Left forelimb (tissue), 1 donor: ENCODE measurements at regions not wholly inside any gene's neighbourhood (a gene's known extent, or its start where the extent isn't known, plus 50 kb on each side); places are given as distances from the start of the nearest gene placed in this dataset.

ENCODE experiments used
- DNase-seq: peaks from one replicate; pipeline ENCODE4 v3.0.0-alpha.2; 2018; ENCODE audit warnings: low spot score

DNA sequence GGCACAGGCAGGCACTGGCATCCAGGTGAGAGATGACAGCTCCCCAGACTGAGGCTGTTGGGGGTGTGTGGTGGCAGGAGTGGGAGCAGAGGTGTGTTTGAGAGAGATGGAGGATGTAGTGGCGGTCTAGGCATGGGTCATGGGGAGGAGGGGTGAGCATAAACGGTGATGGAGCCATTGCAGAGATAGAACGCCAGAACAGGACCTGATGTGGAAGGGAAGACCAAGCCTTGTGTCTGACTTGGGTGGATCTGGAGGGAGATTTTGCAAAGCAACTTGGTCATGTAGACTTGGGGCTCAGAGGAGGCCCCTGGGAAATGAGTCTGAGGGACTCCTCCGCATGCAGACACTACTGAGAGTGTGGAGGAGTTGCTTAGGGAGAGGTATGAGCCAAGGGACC lies 50.0 kb upstream of the CLDN5 start:
- DNase-seq, result no peak

DNA sequence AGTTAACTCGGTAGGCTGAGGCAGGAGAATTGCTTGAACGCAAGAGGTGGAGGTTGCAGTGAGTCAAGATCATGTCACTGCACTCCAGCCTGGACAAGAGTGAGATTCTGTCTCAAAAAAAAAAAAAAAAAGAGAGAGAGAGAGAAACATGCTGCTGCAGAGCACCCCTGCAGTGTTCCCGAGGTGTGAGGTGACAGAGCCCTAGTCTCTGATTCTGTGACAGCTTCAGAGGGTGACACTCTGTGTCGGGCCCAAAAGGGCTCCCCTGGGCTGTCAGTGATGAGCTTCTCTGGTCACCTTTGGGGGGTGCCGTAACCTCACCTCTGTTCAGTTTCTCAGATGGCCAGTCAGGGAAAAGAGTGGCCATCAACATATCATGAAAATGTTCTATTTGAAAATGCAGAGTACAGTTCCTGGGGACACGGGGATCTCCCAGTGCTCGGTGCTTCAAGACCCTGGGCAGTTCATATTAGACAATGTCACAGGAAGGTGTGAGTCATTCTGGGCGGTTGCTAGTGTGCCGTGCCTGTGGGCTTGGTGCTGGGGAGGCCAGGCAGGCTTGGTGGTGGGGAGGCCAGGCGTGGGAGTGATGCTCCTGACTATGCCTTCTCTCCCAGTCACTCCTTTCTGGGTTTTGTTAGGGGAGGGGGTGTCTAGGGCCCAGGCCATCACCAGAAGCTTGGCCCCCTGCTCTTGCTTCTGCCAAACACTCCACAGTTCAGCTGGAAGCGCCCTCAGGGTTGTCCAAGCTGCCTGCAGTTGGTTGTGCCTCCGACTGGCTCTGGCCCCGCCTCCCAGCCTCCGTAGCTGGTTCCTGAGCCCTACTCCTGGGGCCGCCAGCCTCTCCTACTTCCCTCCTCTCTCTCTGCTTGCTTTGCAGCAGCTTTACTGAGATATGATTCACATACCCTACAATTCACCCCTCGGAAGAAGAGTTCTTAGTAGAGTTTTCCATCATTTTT lies 52.5 kb upstream of the CLDN5 start:
- DNase-seq, result no peak

DNA sequence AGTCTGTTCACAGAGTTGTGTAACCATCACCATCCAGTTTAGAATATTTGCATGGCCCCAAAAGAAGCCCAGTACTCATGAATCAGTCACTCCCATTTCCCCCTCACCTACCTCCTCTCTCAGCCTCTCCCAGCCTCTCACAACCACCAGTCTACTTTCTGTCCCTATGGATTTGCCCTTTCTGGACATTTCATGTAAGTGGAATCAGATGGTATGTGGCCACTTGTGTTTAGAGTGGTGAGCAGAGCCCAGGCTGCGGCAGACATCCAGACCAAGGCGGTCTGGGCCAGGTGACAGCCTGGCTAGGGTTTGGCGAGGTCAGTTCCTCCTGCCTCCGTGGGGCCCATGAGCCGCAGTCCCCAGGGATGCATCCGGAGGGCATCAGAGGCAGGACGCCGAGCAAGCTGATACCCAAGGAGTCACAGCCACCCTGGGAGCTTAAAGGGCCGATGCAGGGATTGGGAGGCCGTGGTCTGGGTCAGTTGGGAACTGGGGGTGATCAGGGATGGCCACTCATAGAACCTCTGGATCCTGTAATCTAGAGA lies 53.3 kb upstream of the CLDN5 start:
- DNase-seq, result no peak

DNA sequence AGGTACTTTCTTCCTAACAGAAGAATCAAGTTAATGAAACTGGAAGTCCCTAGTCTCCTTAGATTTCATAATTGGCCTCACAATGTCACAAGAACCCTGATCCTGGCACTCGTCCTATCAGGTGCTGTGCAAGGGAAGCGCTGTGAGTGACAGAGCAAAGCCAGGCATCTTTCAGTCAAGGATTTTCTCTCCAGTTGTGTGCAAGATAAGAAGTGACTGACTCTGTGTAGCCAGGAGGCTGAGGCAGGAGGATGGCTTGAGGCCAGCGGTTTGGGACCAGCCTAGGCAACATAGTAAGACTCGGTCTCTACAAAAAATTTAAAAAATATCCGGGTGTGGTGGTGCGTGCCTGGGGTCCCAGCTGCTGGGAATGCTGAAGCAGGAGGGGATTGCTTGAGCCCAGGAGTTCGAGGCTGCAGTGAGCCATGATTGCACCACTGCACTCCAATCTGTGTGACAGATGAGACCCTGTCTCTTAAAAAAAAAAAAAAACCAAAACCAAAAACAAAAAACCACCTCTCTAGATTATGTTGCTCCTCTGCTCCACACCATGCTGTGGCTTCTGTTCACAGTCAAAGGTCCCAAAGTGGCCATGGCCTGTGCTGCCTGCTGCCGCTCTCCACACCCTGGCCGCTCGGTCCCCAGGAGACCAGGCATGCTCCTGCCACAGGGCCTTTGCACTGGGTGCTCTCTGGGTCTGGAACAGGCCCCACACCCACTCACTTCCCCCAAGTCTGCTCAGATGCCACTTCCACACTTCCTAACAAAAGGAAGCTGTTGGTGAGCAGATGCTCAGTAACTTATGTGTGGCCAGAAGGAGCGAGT lies 54.2 kb upstream of the CLDN5 start:
- DNase-seq, result no peak

DNA sequence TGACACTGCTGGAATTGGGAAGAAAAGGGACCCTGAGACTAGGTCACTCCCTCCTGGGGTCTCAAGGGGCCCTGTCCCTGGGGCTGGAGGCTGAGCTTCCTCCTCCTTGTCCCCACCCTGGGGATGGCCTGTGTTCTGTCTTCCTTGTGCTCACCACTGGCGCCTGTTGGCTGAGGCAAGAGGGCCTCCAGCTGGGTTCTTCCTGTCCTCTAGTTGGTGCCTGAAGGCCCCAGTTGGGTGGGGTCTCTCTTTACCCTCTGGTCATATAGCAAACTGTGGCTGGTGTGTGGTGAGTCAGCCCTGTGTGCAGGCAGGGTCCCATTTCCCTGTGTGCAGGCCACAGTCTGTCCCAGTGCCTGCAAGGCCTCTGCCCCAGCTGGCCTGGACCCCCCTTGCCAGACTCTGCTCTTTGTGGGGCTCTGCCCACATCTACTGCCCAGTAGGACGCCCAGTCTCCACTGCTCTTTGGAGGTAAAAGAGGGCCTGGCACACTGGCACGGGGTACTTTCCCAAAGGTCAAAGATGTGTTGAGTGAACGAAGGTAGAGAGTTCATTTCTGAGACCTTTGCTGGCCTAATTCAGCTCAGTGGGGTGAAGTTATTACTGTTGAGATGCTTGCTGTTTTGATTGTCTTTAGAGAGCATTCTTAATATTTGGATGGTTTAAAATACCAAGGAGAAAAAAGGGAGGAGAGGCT lies 55.1 kb upstream of the CLDN5 start:
- no peak for DNase-seq

DNA sequence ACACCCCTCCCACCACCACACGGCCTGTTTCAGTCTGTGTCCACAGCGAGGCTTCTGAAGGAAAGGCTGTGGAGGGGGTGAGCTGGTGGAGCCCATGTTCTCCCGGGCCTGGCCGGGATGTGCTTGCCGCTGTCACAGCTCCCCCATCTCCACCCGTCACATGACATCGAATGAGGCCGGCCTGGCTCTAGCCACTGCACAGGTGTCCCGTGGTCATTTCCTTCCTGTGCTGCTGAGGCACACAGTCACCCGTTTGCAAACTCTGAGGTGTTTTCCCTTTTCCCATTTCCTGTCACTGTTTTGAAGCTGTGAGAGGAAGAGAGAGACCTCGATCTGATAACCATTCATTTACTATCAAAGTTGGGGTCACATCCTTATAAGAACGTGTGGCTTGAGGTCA lies 55.7 kb upstream of the CLDN5 start:
- DNase-seq, result no peak

DNA sequence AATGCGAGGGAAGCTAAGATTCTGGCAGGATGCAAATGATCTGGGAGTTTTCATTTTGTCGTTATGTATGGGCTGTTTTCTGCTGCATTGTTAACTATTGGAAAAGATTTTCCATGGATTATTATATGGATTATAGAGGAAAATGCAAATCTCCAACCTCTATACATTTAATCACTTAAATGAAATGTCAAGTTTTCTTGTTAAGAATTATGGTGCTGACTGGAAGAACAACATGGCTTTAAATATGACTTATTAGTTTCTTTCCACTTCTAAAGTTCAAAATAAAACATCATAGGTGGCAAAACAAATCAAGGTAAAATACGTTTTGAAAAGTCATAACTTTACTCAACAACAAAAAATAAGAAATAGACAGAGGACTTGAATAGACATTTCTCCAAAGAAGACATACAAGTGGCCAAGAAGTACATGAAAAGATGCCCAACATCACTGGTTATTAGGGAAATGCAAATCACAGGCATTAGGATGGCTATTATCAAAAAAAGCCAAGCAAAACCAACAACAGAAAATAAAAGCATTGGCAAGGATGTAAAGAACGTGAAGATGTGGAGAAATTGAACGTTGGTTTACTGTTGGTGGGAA lies 56.2 kb upstream of the CLDN5 start:
- DNase-seq, result no peak

DNA sequence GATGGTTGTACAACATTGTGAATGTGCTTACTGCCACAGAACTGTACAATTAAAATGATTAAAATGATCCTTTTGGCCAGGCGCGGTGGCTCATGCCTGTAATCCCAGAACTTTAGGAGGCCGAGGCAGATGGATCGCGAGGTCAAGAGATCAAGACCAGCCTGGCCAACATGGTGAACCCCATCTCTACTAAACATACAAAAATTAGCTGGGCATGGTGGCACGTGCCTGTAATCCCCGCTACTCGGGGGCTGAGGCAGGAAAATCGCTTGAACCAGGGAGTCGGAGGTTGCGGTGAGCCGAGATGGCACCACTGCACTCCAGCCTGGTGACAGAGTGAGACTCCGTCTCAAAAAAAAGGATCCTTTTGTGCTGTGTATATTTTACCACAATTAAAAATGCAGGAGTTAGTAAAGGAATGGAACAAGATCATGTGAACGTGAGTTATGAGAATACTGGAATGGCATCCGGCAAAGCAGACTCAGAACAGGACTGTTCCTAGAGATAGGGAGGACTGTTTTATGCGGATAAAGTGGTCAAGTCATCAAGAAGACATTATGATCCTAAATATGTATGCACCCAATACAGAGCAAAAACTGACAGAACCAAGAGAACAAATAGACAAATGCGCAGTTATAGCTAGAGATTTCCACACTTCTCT lies 58.0 kb upstream of the CLDN5 start:
- no peak for DNase-seq

DNA sequence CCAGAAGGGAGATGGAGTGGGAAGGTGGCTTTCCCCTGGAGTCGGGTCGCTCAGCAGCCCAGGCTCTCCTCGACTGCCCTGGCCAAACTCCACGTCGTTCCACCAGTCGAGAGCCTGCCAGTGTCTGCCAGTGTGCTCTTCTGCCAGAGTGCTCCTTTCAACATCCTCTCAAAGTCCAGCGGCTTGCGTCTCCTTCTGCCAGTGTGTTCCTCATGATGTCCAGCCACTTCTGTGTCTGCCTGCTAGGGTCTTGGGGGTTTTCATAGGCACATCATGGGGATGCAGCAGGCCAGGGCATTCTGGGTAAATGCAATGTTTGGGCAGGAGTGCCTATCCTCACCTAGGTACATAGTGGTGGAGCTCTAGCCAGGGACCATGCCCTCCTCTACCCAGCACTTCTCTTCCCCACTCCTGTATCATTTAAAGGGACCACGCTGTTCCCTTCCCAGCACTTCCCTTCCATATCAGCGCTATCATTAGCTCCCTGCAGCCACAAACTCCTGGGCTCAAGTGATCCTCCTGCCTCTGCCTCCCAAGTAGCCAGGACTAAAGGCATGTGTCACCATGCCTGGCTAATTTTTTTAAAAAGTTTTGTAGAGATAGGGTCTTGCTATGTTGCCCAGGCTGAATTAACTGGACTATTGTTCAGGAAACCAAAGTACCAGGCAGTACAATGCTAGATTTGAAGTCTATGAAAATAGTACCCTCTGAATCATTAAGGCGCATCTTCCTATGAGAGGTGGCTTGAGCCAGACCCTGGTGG lies 62.9 kb upstream of the CLDN5 start:
- no peak for DNase-seq

DNA sequence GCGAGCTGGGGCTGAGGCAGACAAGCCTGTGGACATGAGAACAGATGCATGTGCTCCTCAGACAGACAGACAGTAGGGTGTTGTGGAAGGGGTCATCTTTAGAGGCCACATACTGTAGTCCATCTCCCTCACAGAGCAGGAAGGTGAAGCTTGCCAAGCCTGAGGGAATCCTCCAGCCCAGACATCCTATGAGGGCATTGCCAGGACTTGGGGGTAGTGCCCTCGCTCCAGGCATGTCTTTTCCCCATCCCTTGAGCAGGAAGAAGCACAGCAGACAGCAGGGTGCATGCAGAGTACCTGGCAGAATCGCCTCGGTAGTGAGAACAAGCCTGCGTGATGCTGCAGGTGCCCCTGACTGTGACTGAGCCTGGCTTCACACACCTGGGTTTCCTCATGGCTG lies 66.5 kb upstream of the CLDN5 start:
- no peak for DNase-seq

DNA sequence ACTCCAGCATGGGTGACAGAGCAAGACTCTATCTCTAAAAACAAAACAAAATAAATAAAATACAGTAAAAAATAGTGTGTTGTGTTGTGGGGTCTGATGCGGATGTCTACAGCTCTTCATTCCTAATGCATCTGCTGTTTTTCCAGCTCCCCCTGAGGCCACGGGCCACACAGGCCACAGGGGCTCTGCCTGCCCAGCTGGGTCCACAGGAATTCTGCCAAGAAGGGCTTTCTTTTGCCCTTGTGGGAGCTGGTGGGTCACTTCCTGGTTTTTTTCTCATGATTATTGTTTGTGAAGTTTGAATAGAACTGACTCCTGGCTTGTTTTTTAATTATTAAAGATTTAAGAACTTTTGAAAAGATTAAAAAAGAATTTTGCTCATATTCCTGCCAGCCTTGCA lies 67.4 kb upstream of the CLDN5 start:
- DNase-seq, result no peak

DNA sequence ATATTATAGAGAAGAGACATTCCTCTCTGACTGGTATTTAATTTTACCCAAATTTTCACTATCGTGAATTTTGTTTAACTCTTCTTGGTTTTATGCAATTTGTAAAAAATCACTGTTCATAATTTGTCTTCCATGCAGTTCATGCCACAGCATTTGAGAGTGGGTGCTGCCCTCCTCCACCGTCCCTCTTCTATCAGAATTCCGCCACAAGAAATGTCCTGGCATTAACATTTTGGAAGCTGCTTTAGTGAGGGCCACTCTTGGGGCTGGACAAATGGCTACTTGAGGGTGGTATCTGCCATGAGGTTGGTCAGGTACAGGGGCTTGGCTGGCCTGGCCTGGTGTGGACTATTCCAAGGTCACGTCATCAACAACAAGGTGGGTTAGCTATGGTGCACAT lies 68.3 kb upstream of the CLDN5 start:
- no peak for DNase-seq

DNA sequence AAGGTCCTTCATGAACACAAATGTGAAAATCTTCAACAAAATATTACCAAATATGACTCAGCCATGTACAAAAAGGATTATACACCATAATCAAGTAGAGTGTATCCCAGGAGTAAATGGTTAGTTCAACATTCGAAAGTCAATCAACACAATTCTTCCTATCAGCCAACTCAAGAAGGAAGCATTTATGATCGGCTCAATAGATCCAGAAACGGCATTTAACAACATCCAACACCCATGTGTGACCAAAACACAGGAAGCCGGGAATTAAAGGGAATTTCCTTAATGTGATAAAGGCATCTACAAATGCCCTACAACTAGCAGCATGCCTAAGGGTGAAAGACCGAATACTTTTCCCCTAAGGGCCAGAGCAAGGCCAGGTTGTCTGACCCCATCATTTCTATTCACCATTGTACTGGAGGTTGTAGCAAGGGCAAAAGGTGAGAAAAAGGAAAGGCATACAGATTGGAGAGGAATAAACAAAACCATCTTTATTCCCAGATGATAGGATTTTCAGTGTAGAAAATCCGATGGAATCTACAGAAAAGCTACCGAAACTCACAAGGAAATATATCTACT lies 69.9 kb upstream of the CLDN5 start:
- DNase-seq, result no peak

DNA sequence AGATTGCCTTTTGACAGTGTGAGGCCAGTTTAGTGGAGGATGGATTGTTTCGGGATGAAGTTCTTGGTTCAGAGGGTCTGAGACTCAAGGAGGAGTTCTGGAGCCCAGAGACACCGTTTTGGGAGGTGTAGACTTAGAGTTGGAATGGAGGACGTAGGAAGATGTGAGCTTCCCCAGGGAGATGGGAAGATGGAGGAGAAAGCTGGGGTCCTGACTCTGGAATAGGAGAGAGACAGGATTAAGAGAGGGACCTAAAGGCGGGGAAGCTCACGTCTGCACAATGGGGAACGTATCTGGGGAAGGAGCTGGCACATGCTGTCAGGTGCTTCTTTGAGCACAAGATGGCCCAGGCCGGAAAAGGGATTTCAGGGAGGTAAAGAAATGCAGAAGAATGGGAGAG lies 71.3 kb upstream of the CLDN5 start:
- no peak for DNase-seq

DNA sequence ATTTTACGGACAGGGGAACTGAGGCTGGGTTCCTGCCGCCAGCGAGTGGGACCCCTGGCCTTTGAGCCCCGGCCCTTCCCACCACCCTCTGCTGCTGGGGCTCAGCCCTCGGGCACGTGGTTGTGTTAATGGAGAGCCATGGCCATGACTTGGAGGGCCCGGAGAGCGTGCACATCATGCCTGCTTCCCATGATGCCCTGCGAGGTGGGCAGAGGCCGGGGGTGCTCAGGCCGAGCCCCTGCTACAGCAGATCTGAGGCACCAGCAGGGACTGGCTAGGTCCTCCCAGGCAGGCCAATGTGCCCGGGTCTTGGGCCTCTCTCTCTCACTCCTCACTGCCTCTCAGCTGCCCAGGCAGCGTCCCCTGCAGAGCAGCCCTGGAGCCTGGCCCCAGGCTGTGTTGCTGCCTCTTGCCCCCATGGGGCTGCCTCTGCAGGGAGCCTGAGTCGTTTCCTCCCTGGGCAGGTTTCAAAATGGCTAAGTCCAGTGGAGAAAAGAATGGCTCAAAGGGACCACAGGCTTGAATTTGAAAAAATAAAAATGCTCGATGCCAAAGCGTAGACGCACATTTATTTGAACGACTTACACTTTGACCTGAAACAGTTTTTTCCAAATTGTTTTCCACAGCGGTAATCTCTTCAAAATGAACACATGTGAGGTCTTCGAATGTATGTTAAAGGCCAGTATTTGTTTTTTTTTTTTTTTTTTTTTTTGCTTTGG lies 72.6 kb upstream of the CLDN5 start:
- DNase-seq, result no peak

DNA sequence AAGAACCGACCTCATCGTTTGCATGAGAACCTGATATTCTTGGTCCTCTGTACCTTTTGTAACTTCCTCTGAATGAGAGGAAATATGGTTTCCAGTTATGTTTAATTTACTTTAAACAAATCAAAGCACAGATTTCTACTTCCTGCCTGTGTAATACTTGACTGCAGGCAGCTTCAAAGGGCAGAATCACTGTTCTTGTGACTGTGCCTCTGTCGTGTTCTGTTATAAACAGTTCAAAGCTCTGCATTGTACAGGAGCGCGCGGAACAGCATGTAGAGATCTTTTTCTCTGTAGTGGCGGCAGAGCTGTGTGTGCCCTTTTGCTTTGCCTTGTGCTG lies 73.2 kb upstream of the CLDN5 start:
- DNase-seq, result no peak

DNA sequence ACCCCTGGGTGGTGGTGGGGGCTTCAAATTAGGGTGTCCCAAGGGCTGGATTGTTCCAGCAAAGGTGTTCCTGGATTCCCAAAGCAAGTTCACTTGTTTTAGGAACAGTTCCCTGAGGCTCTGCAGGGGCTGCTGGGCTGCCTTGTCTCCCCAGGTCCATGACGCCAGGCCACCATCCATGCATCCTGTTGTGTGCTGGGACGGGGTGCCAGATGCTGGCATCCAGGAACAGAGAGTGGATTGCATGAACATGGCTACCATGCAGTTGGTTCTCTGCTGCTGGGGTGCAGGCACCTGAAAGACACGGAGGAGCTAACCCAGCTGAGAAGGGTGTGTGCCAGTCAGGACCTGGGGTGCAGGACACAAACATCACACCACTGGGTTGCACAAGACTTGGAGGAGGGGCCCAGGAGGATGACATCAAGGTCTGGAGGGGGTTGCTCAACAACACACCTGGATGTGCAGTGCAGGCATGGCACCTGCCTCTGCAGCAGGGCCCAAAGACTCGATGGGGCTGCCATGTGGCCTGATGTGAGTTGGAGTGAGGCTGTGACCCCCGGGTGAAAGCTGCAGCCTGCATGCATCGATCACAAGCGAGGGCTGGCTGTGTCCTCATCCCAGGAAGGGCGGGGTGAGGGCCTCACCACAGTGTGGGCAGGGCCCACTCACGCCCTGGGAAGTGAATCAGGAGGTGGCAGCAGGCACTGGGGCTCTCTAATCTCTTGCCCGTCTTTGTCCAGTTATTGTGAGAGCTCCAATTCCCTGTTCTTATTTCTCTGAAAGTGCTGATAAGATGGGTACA lies 74.0 kb upstream of the CLDN5 start:
- no peak for DNase-seq

DNA sequence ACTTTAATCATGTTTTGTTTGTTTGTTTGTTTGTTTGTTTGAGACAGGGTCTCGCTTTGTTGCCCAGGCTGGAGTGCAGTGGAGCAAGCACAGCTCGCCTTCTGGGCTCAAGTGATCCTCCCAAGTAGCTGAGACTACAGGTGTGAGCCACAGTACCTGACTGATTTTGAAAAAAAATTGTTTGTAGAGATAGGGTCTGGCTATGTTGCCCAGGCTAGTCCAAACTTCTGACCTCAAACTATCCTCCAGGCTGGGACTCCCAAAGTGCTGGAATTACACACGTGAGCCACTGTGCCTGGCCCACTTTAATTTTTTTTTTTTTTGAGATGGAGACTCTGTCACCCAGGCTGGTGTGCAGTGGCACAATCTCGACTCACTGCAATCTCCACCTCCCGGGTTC lies 74.8 kb upstream of the CLDN5 start:
- DNase-seq, result no peak
